Stimulated activated CD4-positive, alpha-beta T cell treated with anti-CD3 and anti-CD28 coated beads, Interleukin-12 subunit alpha, Interleukin-12 subunit beta, amount 100 ng/mL, for 48 hours (primary cell): ENCODE measurements at regions not wholly inside any gene's neighbourhood (a gene's known extent, or its start where the extent isn't known, plus 50 kb on each side); places are given as distances from the start of the nearest gene placed in this dataset.
"Not testable (repeated sequence)": the region's sequence is repeated elsewhere in the genome, so short reads cannot be mapped to it uniquely, and the experiment has no call there.

ENCODE experiments used
- DNase-seq, 3 donors: peaks; one replicate each; pipeline ENCODE4 v3.0.0-alpha.2; 2020; ENCODE audit warnings: low read depth in 2 of 3, low spot score in 1 of 3

GRCh38 chr2:83014462-83014861 is 1444.6 kb downstream of the SUCLG1 start:
- no peak for DNase-seq

- no peak for DNase-seq
These were observed 1452.1 kb downstream of the SUCLG1 start for GRCh38 chr2:83006961-83007360.

- DNase-seq: no peak
These were observed 1455.5 kb downstream of the SUCLG1 start for GRCh38 chr2:83003555-83003954.

- DNase-seq: no peak
These were observed 1456.4 kb downstream of the SUCLG1 start for GRCh38 chr2:83002706-83003105.

- no peak for DNase-seq
These were observed 1460.3 kb downstream of the SUCLG1 start for GRCh38 chr2:82998781-82999180.

GRCh38 chr2:82996217-82996616 is 1462.9 kb downstream of the SUCLG1 start:
- no peak for DNase-seq

GRCh38 chr2:82994151-82994550 is 1464.9 kb downstream of the SUCLG1 start:
- DNase-seq: no peak

- DNase-seq: no peak
These were observed 1465.5 kb downstream of the SUCLG1 start for GRCh38 chr2:82993609-82994008.

GRCh38 chr2:82992968-82993367 is 1466.1 kb downstream of the SUCLG1 start:
- DNase-seq: no peak

- DNase-seq: not testable (repeated sequence)
These were observed 1471.4 kb downstream of the SUCLG1 start for GRCh38 chr2:82987706-82988105.

GRCh38 chr2:82986899-82987298 is 1472.2 kb downstream of the SUCLG1 start:
- no peak for DNase-seq

GRCh38 chr2:82985572-82986197 is 1473.4 kb downstream of the SUCLG1 start:
- no peak for DNase-seq

- DNase-seq: no peak
These were observed 1490.7 kb downstream of the SUCLG1 start for GRCh38 chr2:82968358-82968757.

- no peak for DNase-seq
These were observed 1494.7 kb downstream of the SUCLG1 start for GRCh38 chr2:82964341-82964740.

GRCh38 chr2:82959727-82960126 is 1499.4 kb downstream of the SUCLG1 start:
- no peak for DNase-seq

- no peak for DNase-seq
These were observed 1504.2 kb downstream of the SUCLG1 start for GRCh38 chr2:82954868-82955267.

- DNase-seq: no peak
These were observed 1519.9 kb downstream of the SUCLG1 start for GRCh38 chr2:82939211-82939610.

- not testable (repeated sequence) for DNase-seq
These were observed 1520.7 kb downstream of the SUCLG1 start for GRCh38 chr2:82938321-82938845.

- no peak for DNase-seq
These were observed 1545.5 kb downstream of the SUCLG1 start for GRCh38 chr2:82913566-82913965.

- no peak for DNase-seq
These were observed 1563.0 kb downstream of the SUCLG1 start for GRCh38 chr2:82896117-82896516.

GRCh38 chr2:82893190-82893589 is 1565.9 kb downstream of the SUCLG1 start:
- no peak for DNase-seq

- DNase-seq: no peak
These were observed 1579.3 kb downstream of the SUCLG1 start for GRCh38 chr2:82879803-82880202.

- no peak for DNase-seq
These were observed 1583.2 kb downstream of the SUCLG1 start for GRCh38 chr2:82875858-82876257.
